ENCODE measurements at regions not wholly inside any gene's neighbourhood (a gene's known extent, or its start where the extent isn't known, plus 50 kb on each side); places are given as distances from the start of the nearest gene placed in this dataset.

DNA sequence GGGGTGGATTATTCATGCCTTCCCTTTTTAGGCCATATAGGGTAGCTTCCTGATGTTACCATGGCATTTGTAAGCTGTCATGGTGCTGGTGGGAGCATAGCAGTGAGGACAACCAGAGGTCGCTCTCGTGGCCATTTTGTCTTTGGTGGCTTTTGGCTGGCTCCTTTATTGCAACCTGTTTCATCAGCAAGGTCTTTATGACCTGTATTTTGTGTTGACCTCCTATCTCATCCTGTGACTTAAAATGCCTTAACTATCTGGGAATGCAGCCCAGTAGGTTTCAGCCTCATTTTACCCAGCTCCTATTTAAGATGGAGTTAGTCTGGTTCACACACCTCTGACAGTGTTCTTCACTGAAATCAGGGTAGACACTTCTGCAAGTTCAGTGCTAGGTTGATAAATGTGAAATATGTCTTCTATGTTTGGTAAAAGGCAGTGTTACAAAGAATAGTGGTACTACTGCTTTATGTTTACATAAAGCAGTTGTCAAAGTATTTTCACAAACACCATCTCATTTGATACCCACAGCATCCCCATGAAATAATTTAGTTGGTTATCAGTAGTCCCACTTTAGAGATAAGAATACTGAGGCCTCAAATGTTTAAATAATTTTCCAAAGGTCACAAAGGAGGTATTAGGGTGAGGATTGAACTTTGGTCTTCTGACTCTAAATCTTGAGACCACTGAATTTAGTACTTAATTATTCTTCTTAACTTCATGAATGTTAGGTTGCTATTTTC lies 77.1 kb upstream of the C4orf54 start:
- TF ChIP-seq FOXM1 (IDR thresholded peaks at IDR 0.05; ENCODE audit: borderline replicate concordance, low read depth) (no peak), TEAD4 (IDR thresholded peaks at IDR 0.05) (no peak), TAF1 (IDR thresholded peaks at IDR 0.05; ENCODE audit: low read depth) (no peak), ZBTB7A (IDR thresholded peaks at IDR 0.05; ENCODE audit: low read depth) (no peak), TCF12 (IDR thresholded peaks at IDR 0.05; ENCODE audit: low read depth) (no peak)
- TF ChIP-seq, protein P1, sequence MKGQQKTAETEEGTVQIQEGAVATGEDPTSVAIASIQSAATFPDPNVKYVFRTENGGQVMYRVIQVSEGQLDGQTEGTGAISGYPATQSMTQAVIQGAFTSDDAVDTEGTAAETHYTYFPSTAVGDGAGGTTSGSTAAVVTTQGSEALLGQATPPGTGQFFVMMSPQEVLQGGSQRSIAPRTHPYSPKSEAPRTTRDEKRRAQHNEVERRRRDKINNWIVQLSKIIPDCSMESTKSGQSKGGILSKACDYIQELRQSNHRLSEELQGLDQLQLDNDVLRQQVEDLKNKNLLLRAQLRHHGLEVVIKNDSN (IDR thresholded peaks at IDR 0.05), result no peak
- TF ChIP-seq, protein P2, sequence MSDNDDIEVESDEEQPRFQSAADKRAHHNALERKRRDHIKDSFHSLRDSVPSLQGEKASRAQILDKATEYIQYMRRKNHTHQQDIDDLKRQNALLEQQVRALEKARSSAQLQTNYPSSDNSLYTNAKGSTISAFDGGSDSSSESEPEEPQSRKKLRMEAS (IDR thresholded peaks at IDR 0.05), result no peak

DNA sequence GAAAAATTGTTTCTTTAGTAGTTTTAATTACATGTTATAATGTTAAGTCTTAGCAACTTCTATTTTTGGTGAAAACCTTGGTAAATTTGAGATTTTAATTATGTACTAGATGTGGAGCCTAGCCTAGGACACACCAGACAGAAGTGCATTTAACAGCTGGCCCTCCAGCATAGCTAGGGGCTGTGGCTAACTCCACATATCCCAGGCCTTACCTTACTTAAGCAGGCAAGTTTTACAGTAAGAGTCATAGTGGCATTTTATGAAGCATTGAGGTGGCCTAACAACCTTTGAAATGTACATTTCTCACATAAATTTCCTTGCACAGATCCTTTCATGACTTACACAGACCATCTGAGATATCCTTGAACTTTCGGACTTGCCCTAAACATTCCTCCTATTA lies 71.6 kb upstream of the C4orf54 start:
- TF ChIP-seq EP300 (IDR thresholded peaks at IDR 0.05; ENCODE audit: borderline replicate concordance), result no peak
- TF ChIP-seq, protein P1 (IDR thresholded peaks at IDR 0.05), result no peak
- TF ChIP-seq TAF1 (IDR thresholded peaks at IDR 0.05; ENCODE audit: low read depth), result no peak
- no peak for TF ChIP-seq TCF12 (IDR thresholded peaks at IDR 0.05; ENCODE audit: low read depth)
- TF ChIP-seq TEAD4 (IDR thresholded peaks at IDR 0.05), result no peak
- TF ChIP-seq RAD21 (IDR thresholded peaks at IDR 0.05; ENCODE audit: low read depth), result no peak
- no peak for TF ChIP-seq FOXM1 (IDR thresholded peaks at IDR 0.05; ENCODE audit: borderline replicate concordance, low read depth)
- TF ChIP-seq, protein P2 (IDR thresholded peaks at IDR 0.05), result no peak
- TF ChIP-seq NFIC (IDR thresholded peaks at IDR 0.05), result no peak
- TF ChIP-seq, protein P3, sequence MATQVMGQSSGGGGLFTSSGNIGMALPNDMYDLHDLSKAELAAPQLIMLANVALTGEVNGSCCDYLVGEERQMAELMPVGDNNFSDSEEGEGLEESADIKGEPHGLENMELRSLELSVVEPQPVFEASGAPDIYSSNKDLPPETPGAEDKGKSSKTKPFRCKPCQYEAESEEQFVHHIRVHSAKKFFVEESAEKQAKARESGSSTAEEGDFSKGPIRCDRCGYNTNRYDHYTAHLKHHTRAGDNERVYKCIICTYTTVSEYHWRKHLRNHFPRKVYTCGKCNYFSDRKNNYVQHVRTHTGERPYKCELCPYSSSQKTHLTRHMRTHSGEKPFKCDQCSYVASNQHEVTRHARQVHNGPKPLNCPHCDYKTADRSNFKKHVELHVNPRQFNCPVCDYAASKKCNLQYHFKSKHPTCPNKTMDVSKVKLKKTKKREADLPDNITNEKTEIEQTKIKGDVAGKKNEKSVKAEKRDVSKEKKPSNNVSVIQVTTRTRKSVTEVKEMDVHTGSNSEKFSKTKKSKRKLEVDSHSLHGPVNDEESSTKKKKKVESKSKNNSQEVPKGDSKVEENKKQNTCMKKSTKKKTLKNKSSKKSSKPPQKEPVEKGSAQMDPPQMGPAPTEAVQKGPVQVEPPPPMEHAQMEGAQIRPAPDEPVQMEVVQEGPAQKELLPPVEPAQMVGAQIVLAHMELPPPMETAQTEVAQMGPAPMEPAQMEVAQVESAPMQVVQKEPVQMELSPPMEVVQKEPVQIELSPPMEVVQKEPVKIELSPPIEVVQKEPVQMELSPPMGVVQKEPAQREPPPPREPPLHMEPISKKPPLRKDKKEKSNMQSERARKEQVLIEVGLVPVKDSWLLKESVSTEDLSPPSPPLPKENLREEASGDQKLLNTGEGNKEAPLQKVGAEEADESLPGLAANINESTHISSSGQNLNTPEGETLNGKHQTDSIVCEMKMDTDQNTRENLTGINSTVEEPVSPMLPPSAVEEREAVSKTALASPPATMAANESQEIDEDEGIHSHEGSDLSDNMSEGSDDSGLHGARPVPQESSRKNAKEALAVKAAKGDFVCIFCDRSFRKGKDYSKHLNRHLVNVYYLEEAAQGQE (IDR thresholded peaks at IDR 0.05; ENCODE audit: low read depth), result no peak
- TF ChIP-seq ZBTB7A (IDR thresholded peaks at IDR 0.05; ENCODE audit: low read depth), result no peak
- no peak for TF ChIP-seq CEBPB (IDR thresholded peaks at IDR 0.05)
- no peak for TF ChIP-seq EGR1 (IDR thresholded peaks at IDR 0.05)
- TF ChIP-seq CREB1 (IDR thresholded peaks at IDR 0.05; ENCODE audit: low read depth), result no peak
- no peak for TF ChIP-seq YY1 (IDR thresholded peaks at IDR 0.05; ENCODE audit: low read depth)

DNA sequence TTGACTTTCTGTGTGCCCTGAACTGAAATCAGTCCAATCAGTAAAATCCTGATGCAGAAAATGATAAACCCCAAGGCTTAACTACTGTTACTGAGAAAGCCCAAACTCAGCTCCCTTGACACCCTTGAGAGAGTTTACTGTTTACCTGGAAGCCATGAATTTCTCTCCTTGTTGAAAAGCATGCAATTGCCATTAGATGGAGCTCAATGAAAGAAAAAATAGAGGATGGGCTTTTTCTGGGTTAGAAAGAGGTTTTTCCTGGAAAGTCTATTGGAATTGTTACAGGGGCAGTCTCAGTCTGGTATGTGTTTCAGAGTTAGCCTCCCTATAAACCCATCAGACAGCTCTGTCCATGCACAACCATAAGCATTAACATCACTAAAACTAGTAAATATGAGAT lies 66.4 kb upstream of the C4orf54 start:
- TF ChIP-seq RAD21 (IDR thresholded peaks at IDR 0.05; ENCODE audit: low read depth) (peak; percentile 37; the same call in 1 of the 2 replicates), EP300 (IDR thresholded peaks at IDR 0.05; ENCODE audit: borderline replicate concordance) (no peak)

DNA sequence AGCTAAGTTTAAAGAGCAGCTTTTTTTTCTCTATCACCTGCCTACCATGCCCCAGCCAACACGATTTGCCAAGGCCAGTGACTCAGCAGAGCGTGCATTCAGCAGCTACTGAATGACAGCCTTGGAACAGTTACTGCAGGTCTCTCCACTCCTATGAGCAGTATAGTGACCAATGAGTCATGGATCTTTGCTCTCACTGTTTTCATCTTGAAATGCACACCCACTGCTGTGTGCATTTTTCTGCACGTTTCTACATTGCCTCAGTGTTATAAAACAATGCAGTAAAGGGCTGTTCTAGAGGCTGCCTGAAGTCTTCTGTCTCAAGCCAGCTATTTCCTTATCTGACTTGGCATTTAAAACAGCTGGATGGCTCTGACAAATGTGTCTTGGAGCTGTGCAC lies 66.0 kb upstream of the C4orf54 start:
- TF ChIP-seq, protein P2 (IDR thresholded peaks at IDR 0.05), result peak; percentile 66
- TF ChIP-seq ZBTB7A (IDR thresholded peaks at IDR 0.05; ENCODE audit: low read depth) (no peak), NFIC (IDR thresholded peaks at IDR 0.05) (peak; percentile 80), CEBPB (IDR thresholded peaks at IDR 0.05) (no peak), RAD21 (IDR thresholded peaks at IDR 0.05; ENCODE audit: low read depth) (no peak), EGR1 (IDR thresholded peaks at IDR 0.05) (no peak), TAF1 (IDR thresholded peaks at IDR 0.05; ENCODE audit: low read depth) (no peak), TEAD4 (IDR thresholded peaks at IDR 0.05) (peak; percentile 40; the same call in 1 of the 2 replicates), TCF12 (IDR thresholded peaks at IDR 0.05; ENCODE audit: low read depth) (peak; percentile 44; the same call in 1 of the 2 replicates), CREB1 (IDR thresholded peaks at IDR 0.05; ENCODE audit: low read depth) (no peak), YY1 (IDR thresholded peaks at IDR 0.05; ENCODE audit: low read depth) (no peak), FOXM1 (IDR thresholded peaks at IDR 0.05; ENCODE audit: borderline replicate concordance, low read depth) (no peak), EP300 (IDR thresholded peaks at IDR 0.05; ENCODE audit: borderline replicate concordance) (peak; percentile 58; the same call in 1 of the 2 replicates)
- TF ChIP-seq, protein P3 (IDR thresholded peaks at IDR 0.05; ENCODE audit: low read depth), result no peak
- TF ChIP-seq, protein P1 (IDR thresholded peaks at IDR 0.05), result no peak

DNA sequence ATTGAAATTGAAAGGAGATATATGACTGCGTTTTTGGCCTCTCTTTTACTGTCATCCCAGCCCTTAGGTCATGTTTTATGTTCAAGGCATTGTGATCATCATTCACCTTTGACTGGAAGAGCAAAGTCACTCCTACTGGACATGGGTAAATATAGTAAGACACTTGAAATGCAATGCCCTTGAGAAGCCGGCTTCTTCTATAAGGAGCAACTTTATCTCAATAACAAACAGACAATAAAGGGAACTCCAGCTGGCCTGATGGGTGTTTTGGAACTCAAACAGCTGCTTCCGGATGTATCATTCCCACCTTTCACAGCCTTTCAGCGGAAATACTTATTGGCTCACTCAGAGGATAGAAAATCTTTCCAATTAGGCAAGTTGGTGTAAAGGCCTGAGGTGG lies 65.1 kb upstream of the C4orf54 start:
- TF ChIP-seq TEAD4 (IDR thresholded peaks at IDR 0.05) (no peak), NFIC (IDR thresholded peaks at IDR 0.05) (no peak), EGR1 (IDR thresholded peaks at IDR 0.05) (no peak), FOXM1 (IDR thresholded peaks at IDR 0.05; ENCODE audit: borderline replicate concordance, low read depth) (no peak), EP300 (IDR thresholded peaks at IDR 0.05; ENCODE audit: borderline replicate concordance) (no peak), CREB1 (IDR thresholded peaks at IDR 0.05; ENCODE audit: low read depth) (no peak), CEBPB (IDR thresholded peaks at IDR 0.05) (no peak), TCF12 (IDR thresholded peaks at IDR 0.05; ENCODE audit: low read depth) (no peak), YY1 (IDR thresholded peaks at IDR 0.05; ENCODE audit: low read depth) (no peak), TAF1 (IDR thresholded peaks at IDR 0.05; ENCODE audit: low read depth) (no peak), RAD21 (IDR thresholded peaks at IDR 0.05; ENCODE audit: low read depth) (no peak), ZBTB7A (IDR thresholded peaks at IDR 0.05; ENCODE audit: low read depth) (no peak)
- TF ChIP-seq, protein P3 (IDR thresholded peaks at IDR 0.05; ENCODE audit: low read depth), result no peak
- TF ChIP-seq, protein P2 (IDR thresholded peaks at IDR 0.05), result no peak
- TF ChIP-seq, protein P1 (IDR thresholded peaks at IDR 0.05), result no peak
